ENCODE measurements at regions not wholly inside any gene's neighbourhood (a gene's known extent, or its start where the extent isn't known, plus 50 kb on each side); places are given as distances from the start of the nearest gene placed in this dataset.

GRCh38 chr19:33919291-33919690, 122.6 kb downstream of the KCTD15 start:
- TF ChIP-seq CTCF (IDR thresholded peaks at IDR 0.05; ENCODE audit: insufficient read depth, low read length) (no peak), POLR2AphosphoS5 (IDR thresholded peaks at IDR 0.05; ENCODE audit: low read depth) (no peak), SPI1 (IDR thresholded peaks at IDR 0.05; ENCODE audit: borderline replicate concordance, low read depth) (no peak)

Measured in HL-60 (cell line).